ENCODE measurements at regions not wholly inside any gene's neighbourhood (a gene's known extent, or its start where the extent isn't known, plus 50 kb on each side); places are given as distances from the start of the nearest gene placed in this dataset.

GRCh38 chr22:44422746-44423380 lies 75.2 kb downstream of the RTL6 start:
- dilution Hi-C loops (cut with MboI; ENCODE audit: extremely low pct_ligation_motif_present, low sequenced_read_pairs): no loop called here
- FAIRE-seq (no peak), DNase-seq (ENCODE audit: low read depth, low spot score) (no peak)
- Histone ChIP-seq H3K9me3 (replicated peaks; ENCODE audit: control insufficient read depth, insufficient read depth, low read length) (no peaks in the 10 kb centered on the region), H3K27me3 (ENCODE audit: control insufficient read depth in 2 of 2, insufficient read depth in 2 of 2, low read length in 2 of 2) (peaks cover 0 to 4% of the 10 kb centered on the region in 2 experiments), H3K27ac (ENCODE audit: insufficient read depth, low read depth, low read length) (no peak overlapping the region), H2AFZ (ENCODE audit: low read depth, low read length) (no peak overlapping the region), H3K4me3 (replicated peaks in 1 of 3; ENCODE audit: insufficient read depth in 1 of 3, low read depth in 1 of 3, low read length in 3 of 3) (no peak overlapping the region), H3K79me2 (ENCODE audit: control insufficient read depth, insufficient read depth, low read length) (no peaks in the 10 kb centered on the region), H3K4me2 (ENCODE audit: insufficient read depth, low read length) (no peak overlapping the region), H3K9me1 (replicated peaks; ENCODE audit: control insufficient read depth, extremely low read depth, insufficient read depth, low read length) (no peaks in the 10 kb centered on the region), H3K36me3 (ENCODE audit: control insufficient read depth in 2 of 2, extremely low read depth in 1 of 2, insufficient read depth in 2 of 2, low read length in 2 of 2) (no peaks in the 10 kb centered on the region), H3K4me1 (ENCODE audit: control insufficient read depth, extremely low read depth, insufficient read depth, low read length) (no peaks in the 10 kb centered on the region), H3K9ac (replicated peaks; ENCODE audit: extremely low read depth, insufficient read depth, low read length) (no peak overlapping the region), H4K20me1 (replicated peaks; ENCODE audit: control insufficient read depth, extremely low read depth, insufficient read depth, low read length) (no peaks in the 10 kb centered on the region)
- no TSS peak for BruUV-seq (replicated peaks)
- ChIA-PET POLR2A (no interaction called here), CTCF (no interaction called here)
- intact Hi-C loops (cut with micrococcal nuclease): no loop called here
- TF ChIP-seq POLR2AphosphoS5 (IDR thresholded peaks at IDR 0.05; ENCODE audit: insufficient read depth, low read depth, low read length): no peak
- TF ChIP-seq GATA2 (IDR thresholded peaks at IDR 0.05; ENCODE audit: insufficient read depth, insufficient read length, low read depth, low read length): no peak
- TF ChIP-seq FOS (IDR thresholded peaks at IDR 0.05; ENCODE audit: borderline replicate concordance, insufficient read depth, low read length): no peak
- no peak for TF ChIP-seq JUN (IDR thresholded peaks at IDR 0.05; ENCODE audit: borderline replicate concordance, insufficient read depth, insufficient read length, low read depth)
- no peak for TF ChIP-seq MAX (IDR thresholded peaks at IDR 0.05; ENCODE audit: insufficient read depth, insufficient read length)
- TF ChIP-seq MYC (IDR thresholded peaks at IDR 0.05; ENCODE audit: low read depth, low read length): no peak
- no peak for TF ChIP-seq POLR2A (IDR thresholded peaks at IDR 0.05; ENCODE audit: low read depth, low read length)
- TF ChIP-seq EZH2 (IDR thresholded peaks at IDR 0.05; ENCODE audit: borderline replicate concordance, low read depth, low read length, severe bottlenecking): no peak

GRCh38 chr22:44419429-44419828 lies 78.6 kb downstream of the RTL6 start:
- no peak for FAIRE-seq
- no peaks in the 10 kb centered on the region for H3K9me1 ChIP-seq (replicated peaks; ENCODE audit: control insufficient read depth, extremely low read depth, insufficient read depth, low read length)
- no peak overlapping the region for H3K4me2 ChIP-seq (ENCODE audit: insufficient read depth, low read length)
- H4K20me1 ChIP-seq (replicated peaks; ENCODE audit: control insufficient read depth, extremely low read depth, insufficient read depth, low read length): no peaks in the 10 kb centered on the region
- no peak overlapping the region for H3K27ac ChIP-seq (ENCODE audit: insufficient read depth, low read depth, low read length)
- no peaks in the 10 kb centered on the region for H3K36me3 ChIP-seq (ENCODE audit: control insufficient read depth in 2 of 2, extremely low read depth in 1 of 2, insufficient read depth in 2 of 2, low read length in 2 of 2)
- BruUV-seq (replicated peaks): no TSS peak
- intact Hi-C loops (cut with micrococcal nuclease) (no loop called here), dilution Hi-C loops (cut with MboI; ENCODE audit: extremely low pct_ligation_motif_present, low sequenced_read_pairs) (no loop called here)
- no peaks in the 10 kb centered on the region for H3K9me3 ChIP-seq (replicated peaks; ENCODE audit: control insufficient read depth, insufficient read depth, low read length)
- H3K27me3 ChIP-seq (ENCODE audit: control insufficient read depth in 2 of 2, insufficient read depth in 2 of 2, low read length in 2 of 2): peaks cover 0 to 6% of the 10 kb centered on the region in 2 experiments
- no peaks in the 10 kb centered on the region for H3K4me1 ChIP-seq (ENCODE audit: control insufficient read depth, extremely low read depth, insufficient read depth, low read length)
- no peak overlapping the region for H2AFZ ChIP-seq (ENCODE audit: low read depth, low read length)
- no peak for TF ChIP-seq JUN (IDR thresholded peaks at IDR 0.05; ENCODE audit: borderline replicate concordance, insufficient read depth, insufficient read length, low read depth)
- TF ChIP-seq MYC (IDR thresholded peaks at IDR 0.05; ENCODE audit: low read depth, low read length): no peak
- no peak for TF ChIP-seq POLR2AphosphoS5 (IDR thresholded peaks at IDR 0.05; ENCODE audit: insufficient read depth, low read depth, low read length)
- no peak for TF ChIP-seq MAX (IDR thresholded peaks at IDR 0.05; ENCODE audit: insufficient read depth, insufficient read length)
- TF ChIP-seq FOS (IDR thresholded peaks at IDR 0.05; ENCODE audit: borderline replicate concordance, insufficient read depth, low read length): no peak
- no peak for TF ChIP-seq POLR2A (IDR thresholded peaks at IDR 0.05; ENCODE audit: low read depth, low read length)
- DNase-seq (ENCODE audit: low read depth, low spot score): no peak
- ChIA-PET CTCF (no interaction called here), POLR2A (no interaction called here)
- no peak overlapping the region for H3K9ac ChIP-seq (replicated peaks; ENCODE audit: extremely low read depth, insufficient read depth, low read length)
- H3K4me3 ChIP-seq (replicated peaks in 1 of 3; ENCODE audit: insufficient read depth in 1 of 3, low read depth in 1 of 3, low read length in 3 of 3): no peak overlapping the region
- H3K79me2 ChIP-seq (ENCODE audit: control insufficient read depth, insufficient read depth, low read length): no peaks in the 10 kb centered on the region

Data from endothelial cell of umbilical vein (primary cell).